ENCODE measurements at regions not wholly inside any gene's neighbourhood (a gene's known extent, or its start where the extent isn't known, plus 50 kb on each side); places are given as distances from the start of the nearest gene placed in this dataset.

DNA sequence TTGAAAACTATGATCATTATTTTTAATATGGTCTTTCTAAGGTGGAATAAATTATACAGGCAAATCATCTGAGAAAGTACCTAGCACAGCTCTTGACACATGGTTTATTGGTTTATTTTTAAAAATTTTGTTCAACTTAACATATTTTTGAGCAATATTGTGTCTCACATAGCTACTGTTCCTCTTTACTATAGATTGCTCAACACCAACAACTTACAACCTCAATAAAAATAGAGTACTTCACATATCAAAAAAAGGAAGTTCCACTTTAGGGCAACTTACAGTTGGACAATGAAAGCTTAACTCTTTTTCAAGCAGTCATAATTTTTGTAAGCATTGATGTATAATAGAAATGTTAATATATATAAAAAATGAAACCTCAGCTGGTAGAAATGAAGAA is 440.9 kb upstream of the UBE2E3 start:
- Histone ChIP-seq H3K56ac (ENCODE audit: extremely low read depth, insufficient read depth, low read length) (no peak overlapping the region), H3K27me3 (ENCODE audit: control insufficient read depth, insufficient read depth, low read length) (no peaks in the 10 kb centered on the region), H3K4me3 (ENCODE audit: insufficient read depth, low read depth, low read length) (no peak overlapping the region), H3K4ac (ENCODE audit: low read depth, low read length) (no peak overlapping the region), H2BK15ac (ENCODE audit: low read depth, low read length) (no peak overlapping the region), H4K20me1 (ENCODE audit: insufficient read depth, low read length) (no peaks in the 10 kb centered on the region), H2BK20ac (ENCODE audit: low read depth, low read length) (no peak overlapping the region), H2AK9ac (replicated peaks; ENCODE audit: low read depth, low read length, poor library complexity) (no peak overlapping the region), H3K27ac (ENCODE audit: insufficient read depth, low read length) (no peak overlapping the region), H2BK120ac (ENCODE audit: low read depth, low read length) (no peak overlapping the region), H4K8ac (ENCODE audit: low read depth in 2 of 2, low read length in 2 of 2) (no peak overlapping the region), H3K18ac (ENCODE audit: low read depth, low read length) (no peak overlapping the region), H3K36me3 (ENCODE audit: control insufficient read depth, insufficient read depth, low read length) (no peaks in the 10 kb centered on the region), H3K79me1 (ENCODE audit: low read depth in 1 of 2, low read length in 2 of 2) (no peaks in the 10 kb centered on the region), H3K4me2 (ENCODE audit: low read depth, low read length) (no peak overlapping the region), H2BK5ac (ENCODE audit: low read depth, low read length, poor library complexity, severe bottlenecking) (no peak overlapping the region), H3K9me1 (ENCODE audit: insufficient read depth, low read length) (no peaks in the 10 kb centered on the region), H3K23ac (ENCODE audit: low read depth, low read length) (no peak overlapping the region), H3K9ac (ENCODE audit: low read depth, low read length) (no peak overlapping the region), H3K14ac (replicated peaks; ENCODE audit: low read depth, low read length) (no peak overlapping the region), H2AFZ (replicated peaks; ENCODE audit: low read length, poor library complexity) (no peak overlapping the region), H4K5ac (ENCODE audit: low read depth, low read length) (no peak overlapping the region), H3K9me3 (ENCODE audit: control insufficient read depth, insufficient read depth, low read length) (no peaks in the 10 kb centered on the region), H2AK5ac (ENCODE audit: low read depth, low read length) (no peak overlapping the region), H3K4me1 (ENCODE audit: control insufficient read depth, insufficient read depth, low read length) (no peaks in the 10 kb centered on the region), H4K91ac (ENCODE audit: insufficient read depth, low read depth, low read length) (no peak overlapping the region)
- no TSS peak for BruUV-seq (replicated peaks)
- TF ChIP-seq RAD21 (IDR thresholded peaks at IDR 0.05; ENCODE audit: low read length) (no peak), BHLHE40 (IDR thresholded peaks at IDR 0.05; ENCODE audit: low read depth, low read length) (no peak)
- TF ChIP-seq, protein P1, sequence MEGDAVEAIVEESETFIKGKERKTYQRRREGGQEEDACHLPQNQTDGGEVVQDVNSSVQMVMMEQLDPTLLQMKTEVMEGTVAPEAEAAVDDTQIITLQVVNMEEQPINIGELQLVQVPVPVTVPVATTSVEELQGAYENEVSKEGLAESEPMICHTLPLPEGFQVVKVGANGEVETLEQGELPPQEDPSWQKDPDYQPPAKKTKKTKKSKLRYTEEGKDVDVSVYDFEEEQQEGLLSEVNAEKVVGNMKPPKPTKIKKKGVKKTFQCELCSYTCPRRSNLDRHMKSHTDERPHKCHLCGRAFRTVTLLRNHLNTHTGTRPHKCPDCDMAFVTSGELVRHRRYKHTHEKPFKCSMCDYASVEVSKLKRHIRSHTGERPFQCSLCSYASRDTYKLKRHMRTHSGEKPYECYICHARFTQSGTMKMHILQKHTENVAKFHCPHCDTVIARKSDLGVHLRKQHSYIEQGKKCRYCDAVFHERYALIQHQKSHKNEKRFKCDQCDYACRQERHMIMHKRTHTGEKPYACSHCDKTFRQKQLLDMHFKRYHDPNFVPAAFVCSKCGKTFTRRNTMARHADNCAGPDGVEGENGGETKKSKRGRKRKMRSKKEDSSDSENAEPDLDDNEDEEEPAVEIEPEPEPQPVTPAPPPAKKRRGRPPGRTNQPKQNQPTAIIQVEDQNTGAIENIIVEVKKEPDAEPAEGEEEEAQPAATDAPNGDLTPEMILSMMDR (conservative IDR thresholded peaks at IDR 0.05; ENCODE audit: low read depth, low read length) = no peak
- no peak for DNase-seq
- ChIA-PET POLR2A (ENCODE audit: unreplicated experiment) (no interaction called here), CTCF (no interaction called here)
- intact Hi-C loops (cut with micrococcal nuclease) = no loop called here
- in situ Hi-C loops (cut with MboI; ENCODE audit: low sequenced_read_pairs) = no loop called here
- ATAC-seq (ENCODE audit: low read depth) = no peak
- dilution Hi-C loops (cut with HindIII; ENCODE audit: low sequenced_read_pairs, unreplicated experiment) = no loop called here
